Smooth muscle cell (in vitro differentiated cells): ENCODE measurements at regions not wholly inside any gene's neighbourhood (a gene's known extent, or its start where the extent isn't known, plus 50 kb on each side); places are given as distances from the start of the nearest gene placed in this dataset.

Experiments used
- DNase-seq: peaks from one replicate; lab custom pipeline; 2025; ENCODE audit not compliant: unreplicated experiment; lab: John Stamatoyannopoulos, UW
- H2AFZ ChIP-seq: fragments of 200-600 bp; sonication (generic); 2 replicates; pipeline ENCODE4 v1.6.0; 2016; ENCODE audit warnings: antibody characterized with exemption, low read depth, mild to moderate bottlenecking
- H3F3A ChIP-seq: fragments of 200-600 bp; sonication (generic); 2 replicates; pipeline ENCODE4 v1.6.0; 2017; ENCODE audit warnings: antibody characterized with exemption, low read depth
- H3K27ac ChIP-seq: fragments of 200-600 bp; sonication (generic); 2 replicates; pipeline ENCODE4 v1.5.1; 2016; ENCODE audit warnings: low read depth, mild to moderate bottlenecking
- H3K27me3 ChIP-seq: fragments of 200-600 bp; sonication (generic); 2 replicates; pipeline ENCODE4 v1.6.1; 2016; ENCODE audit warnings: low read depth, mild to moderate bottlenecking
- H3K36me3 ChIP-seq: fragments of 200-600 bp; sonication (generic); 2 replicates; pipeline ENCODE4 v1.5.1; 2016; ENCODE audit warnings: low read depth
- H3K4me1 ChIP-seq: fragments of 200-600 bp; sonication (generic); 2 replicates; pipeline ENCODE4 v1.5.1; 2016; ENCODE audit warnings: low read depth
- H3K4me2 ChIP-seq: fragments of 200-600 bp; sonication (generic); 2 replicates; pipeline ENCODE4 v1.6.0; 2016; ENCODE audit warnings: mild to moderate bottlenecking
- H3K4me3 ChIP-seq: fragments of 200-600 bp; sonication (generic); 2 replicates; pipeline ENCODE4 v1.5.1; 2016; ENCODE audit warnings: mild to moderate bottlenecking
- H3K79me2 ChIP-seq: fragments of 200-600 bp; sonication (generic); 2 replicates; pipeline ENCODE4 v1.6.0; 2016; ENCODE audit warnings: low read depth, mild to moderate bottlenecking
- H3K9ac ChIP-seq: fragments of 200-600 bp; sonication (generic); 2 replicates; pipeline ENCODE4 v1.6.0; 2016; ENCODE audit warnings: low read depth
- H3K9me3 ChIP-seq: fragments of 200-600 bp; sonication (generic); replicated peaks from 2 replicates; pipeline ENCODE4 v1.5.1; 2016; ENCODE audit warnings: low read depth
- H4K20me1 ChIP-seq: fragments of 200-600 bp; sonication (generic); 2 replicates; pipeline ENCODE4 v1.6.0; 2016; ENCODE audit warnings: low read depth
- CTCF ChIP-seq: fragments of 200-600 bp; sonication (generic); IDR thresholded peaks from 2 replicates; pipeline ENCODE4 v1.5.1; 2017; ENCODE audit warnings: borderline replicate concordance, mild to moderate bottlenecking, antibody characterized with exemption; ENCODE audit not compliant: insufficient read depth, poor library complexity, severe bottlenecking
- WGBS: methylation state at CpG from one replicate; pipeline ENCODE4 v1.1.7; 2016; ENCODE audit warnings: low lambda C conversion rate; 5-methylcytosine and 5-hydroxymethylcytosine counted together

DNA sequence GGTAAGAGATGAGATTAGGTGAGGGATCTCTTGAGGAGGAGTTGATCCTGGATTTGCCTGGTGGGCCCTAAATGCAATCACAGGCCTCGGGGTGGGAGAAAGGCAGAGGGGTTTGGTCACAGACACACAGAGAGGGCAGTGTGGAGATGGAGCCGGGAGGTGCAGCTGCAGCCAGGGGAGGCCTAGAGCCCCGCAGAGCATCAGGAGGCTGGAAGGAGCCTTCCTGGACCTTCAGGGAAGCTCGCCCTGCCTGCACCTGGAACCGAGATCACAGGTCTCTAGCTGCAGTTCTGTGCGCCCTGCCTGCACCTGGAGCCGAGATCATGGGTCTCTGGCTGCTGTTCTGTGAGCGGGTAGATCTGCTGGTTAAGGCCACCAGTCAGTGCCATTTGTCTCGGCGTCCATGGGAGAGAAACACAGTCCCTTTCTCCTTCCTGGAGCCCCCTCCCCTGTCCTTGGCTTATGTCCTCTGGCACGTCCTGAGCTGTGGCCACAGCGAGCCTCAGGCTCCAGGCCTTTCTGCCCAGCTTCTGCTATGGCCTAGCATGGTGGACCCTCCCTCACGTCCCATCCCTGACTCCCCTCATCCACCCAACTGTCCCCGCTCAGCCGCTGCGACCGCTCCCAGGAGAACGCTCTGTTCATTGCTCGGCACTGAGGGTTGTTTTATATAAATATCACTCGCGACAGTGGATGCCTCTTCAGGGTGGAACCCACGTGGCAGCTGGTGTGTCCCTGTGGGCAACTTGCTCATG lies 112.0 kb downstream of the DACT2 start:
- 87% methylated on average over 19 of the region's 22 CpGs for WGBS
- H3K9ac ChIP-seq: no peak overlapping the region
- no peaks in the 10 kb centered on the region for H3F3A ChIP-seq

GRCh38 chr6:168206661-168207274 lies 112.8 kb downstream of the DACT2 start:
- Histone ChIP-seq H3K36me3 (no peaks in the 10 kb centered on the region), H3K27ac (no peak overlapping the region), H3K4me3 (no peak overlapping the region), H3K9me3 (no peaks in the 10 kb centered on the region), H3K4me1 (no peaks in the 10 kb centered on the region), H4K20me1 (no peaks in the 10 kb centered on the region), H2AFZ (no peak overlapping the region), H3K79me2 (no peaks in the 10 kb centered on the region), H3K27me3 (no peaks in the 10 kb centered on the region), H3K4me2 (no peak overlapping the region), H3K9ac (no peak overlapping the region), H3F3A (no peaks in the 10 kb centered on the region)
- DNase-seq: no peak
- 93% methylated on average over 16 of the region's 16 CpGs for WGBS
- no peak for TF ChIP-seq CTCF

More for the DNA sequence above, 112.0 kb downstream of the DACT2 start:
- Histone ChIP-seq H4K20me1 (no peaks in the 10 kb centered on the region), H3K4me3 (no peak overlapping the region), H3K79me2 (no peaks in the 10 kb centered on the region), H3K27me3 (no peaks in the 10 kb centered on the region), H3K9me3 (no peaks in the 10 kb centered on the region), H2AFZ (no peak overlapping the region), H3K36me3 (no peaks in the 10 kb centered on the region), H3K4me2 (no peak overlapping the region), H3K27ac (no peak overlapping the region), H3K4me1 (no peaks in the 10 kb centered on the region)
- no peak for DNase-seq
- no peak for TF ChIP-seq CTCF

DNA sequence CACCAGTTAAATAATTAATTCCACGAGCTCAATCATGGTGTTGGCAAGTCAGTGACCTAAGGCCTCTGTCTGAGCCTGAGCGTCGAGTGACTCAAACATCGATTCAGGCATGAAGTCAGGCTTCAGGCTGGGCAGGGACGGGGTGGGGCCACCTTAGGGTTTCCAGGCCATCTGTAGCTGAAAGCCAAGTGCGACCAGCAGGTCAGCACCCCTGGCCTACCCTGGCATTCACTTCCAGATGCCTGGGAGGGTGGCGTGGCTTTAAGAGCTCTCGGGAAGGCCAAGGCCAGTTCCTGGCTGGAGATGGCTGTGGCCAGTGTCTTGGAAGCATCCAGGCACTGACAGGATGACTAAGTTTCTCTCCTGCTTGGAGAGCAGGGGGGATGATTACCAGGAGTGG lies 113.4 kb downstream of the DACT2 start:
- Histone ChIP-seq H3K4me1 (no peaks in the 10 kb centered on the region), H3K9ac (no peak overlapping the region), H3K79me2 (no peaks in the 10 kb centered on the region), H3F3A (no peaks in the 10 kb centered on the region), H2AFZ (no peak overlapping the region), H3K4me2 (no peak overlapping the region), H4K20me1 (no peaks in the 10 kb centered on the region), H3K9me3 (no peaks in the 10 kb centered on the region), H3K36me3 (no peaks in the 10 kb centered on the region), H3K27ac (no peak overlapping the region), H3K27me3 (no peaks in the 10 kb centered on the region), H3K4me3 (no peak overlapping the region)
- 81% methylated on average over 8 of the region's 8 CpGs for WGBS
- TF ChIP-seq CTCF: no peak
- DNase-seq: no peak
